ENCODE measurements at regions not wholly inside any gene's neighbourhood (a gene's known extent, or its start where the extent isn't known, plus 50 kb on each side); places are given as distances from the start of the nearest gene placed in this dataset.

GRCh38 chr1:217311766-217312165 is 319.1 kb downstream of the GPATCH2 start:
- no peak overlapping the region for H3K4me3 ChIP-seq (ENCODE audit: low read length in 2 of 2)
- no peaks in the 10 kb centered on the region for H3K36me3 ChIP-seq (ENCODE audit: control insufficient read depth in 2 of 2, insufficient read depth in 2 of 2, low read length in 2 of 2)
- H3K27ac ChIP-seq (ENCODE audit: low read length): no peak overlapping the region
- H3K9me3 ChIP-seq (ENCODE audit: control insufficient read depth in 2 of 2, low read length in 2 of 2): no peaks in the 10 kb centered on the region
- H3K4me1 ChIP-seq (ENCODE audit: control insufficient read depth, insufficient read depth, low read length): no peaks in the 10 kb centered on the region
- no peak overlapping the region for H3K9ac ChIP-seq (ENCODE audit: low read length in 2 of 2)
- H3K27me3 ChIP-seq (ENCODE audit: control insufficient read depth in 1 of 2, insufficient read depth in 2 of 2, low read length in 2 of 2): no peaks in the 10 kb centered on the region

DNA sequence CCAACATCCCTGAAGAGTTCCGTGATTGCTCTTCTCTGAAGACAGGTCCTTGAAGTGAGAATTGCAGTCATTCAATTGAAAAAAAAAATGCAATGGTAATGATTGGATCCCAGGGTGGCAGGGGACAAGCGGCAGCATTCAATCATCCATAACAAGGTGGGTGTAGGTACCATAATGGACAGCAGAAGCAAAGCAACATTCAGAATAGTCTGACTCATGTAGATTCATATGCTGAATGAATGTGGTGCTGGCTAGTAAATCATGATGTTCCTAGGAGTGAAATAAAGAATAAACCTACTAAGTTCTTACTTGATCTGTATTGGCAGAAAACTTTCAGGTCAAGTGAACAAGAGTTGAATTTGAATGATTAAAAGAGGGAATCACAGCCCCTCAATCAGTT is 319.6 kb downstream of the GPATCH2 start:
- Histone ChIP-seq H3K9ac (ENCODE audit: low read length in 2 of 2) (no peak overlapping the region), H3K36me3 (ENCODE audit: control insufficient read depth in 2 of 2, insufficient read depth in 2 of 2, low read length in 2 of 2) (no peaks in the 10 kb centered on the region), H3K4me3 (ENCODE audit: low read length in 2 of 2) (no peak overlapping the region), H3K9me3 (ENCODE audit: control insufficient read depth in 2 of 2, low read length in 2 of 2) (no peaks in the 10 kb centered on the region), H3K27me3 (ENCODE audit: control insufficient read depth in 1 of 2, insufficient read depth in 2 of 2, low read length in 2 of 2) (no peaks in the 10 kb centered on the region), H3K27ac (ENCODE audit: low read length) (no peak overlapping the region), H3K4me1 (ENCODE audit: control insufficient read depth, insufficient read depth, low read length) (no peaks in the 10 kb centered on the region)

GRCh38 chr1:217281332-217281731 is 349.6 kb downstream of the GPATCH2 start:
- Histone ChIP-seq H3K9ac (ENCODE audit: low read length in 2 of 2) (no peak overlapping the region), H3K36me3 (ENCODE audit: control insufficient read depth in 2 of 2, insufficient read depth in 2 of 2, low read length in 2 of 2) (no peaks in the 10 kb centered on the region), H3K27ac (ENCODE audit: low read length) (no peak overlapping the region), H3K4me1 (ENCODE audit: control insufficient read depth, insufficient read depth, low read length) (no peaks in the 10 kb centered on the region), H3K9me3 (ENCODE audit: control insufficient read depth in 2 of 2, low read length in 2 of 2) (no peaks in the 10 kb centered on the region), H3K27me3 (ENCODE audit: control insufficient read depth in 1 of 2, insufficient read depth in 2 of 2, low read length in 2 of 2) (no peaks in the 10 kb centered on the region), H3K4me3 (ENCODE audit: low read length in 2 of 2) (no peak overlapping the region)

DNA sequence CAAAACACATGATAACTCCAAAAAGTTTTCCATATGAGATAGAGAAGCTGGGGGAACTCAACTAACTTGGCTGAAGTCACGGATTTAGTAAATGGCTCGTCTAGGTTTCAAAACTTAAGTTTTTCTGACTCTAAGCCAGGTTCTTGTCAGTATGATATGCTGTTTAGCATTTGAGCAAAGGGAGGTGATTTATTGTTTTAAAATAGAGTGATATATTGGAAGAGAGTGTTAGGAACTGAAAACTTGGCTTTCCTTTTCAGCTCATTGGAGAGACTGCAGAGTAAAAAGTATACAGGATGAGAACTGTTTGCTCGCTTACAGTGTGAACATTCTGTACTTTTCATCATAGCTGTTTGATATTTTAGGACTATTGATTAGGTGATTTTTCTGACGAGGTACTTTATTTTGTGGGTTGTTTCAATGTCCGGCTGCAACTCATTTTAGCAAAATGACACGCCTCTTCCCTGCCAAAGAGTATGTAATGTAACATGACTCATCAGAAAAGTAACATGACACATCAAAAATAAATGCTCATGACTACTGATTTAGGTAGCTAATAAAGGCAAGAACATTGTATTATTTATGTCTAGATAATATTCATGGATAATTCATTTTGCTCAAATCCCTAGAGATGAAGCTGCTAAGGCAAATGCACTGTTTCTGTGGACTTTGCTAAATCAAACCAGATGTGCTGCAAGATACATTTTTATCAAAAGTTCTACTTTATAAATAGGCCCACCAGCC is 355.1 kb downstream of the GPATCH2 start:
- no peaks in the 10 kb centered on the region for H3K9me3 ChIP-seq (ENCODE audit: control insufficient read depth in 2 of 2, low read length in 2 of 2)
- H3K9ac ChIP-seq (ENCODE audit: low read length in 2 of 2): no peak overlapping the region
- no peaks in the 10 kb centered on the region for H3K4me1 ChIP-seq (ENCODE audit: control insufficient read depth, insufficient read depth, low read length)
- H3K4me3 ChIP-seq (ENCODE audit: low read length in 2 of 2): no peak overlapping the region
- no peak overlapping the region for H3K27ac ChIP-seq (ENCODE audit: low read length)
- H3K36me3 ChIP-seq (ENCODE audit: control insufficient read depth in 2 of 2, insufficient read depth in 2 of 2, low read length in 2 of 2): no peaks in the 10 kb centered on the region
- no peaks in the 10 kb centered on the region for H3K27me3 ChIP-seq (ENCODE audit: control insufficient read depth in 1 of 2, insufficient read depth in 2 of 2, low read length in 2 of 2)

DNA sequence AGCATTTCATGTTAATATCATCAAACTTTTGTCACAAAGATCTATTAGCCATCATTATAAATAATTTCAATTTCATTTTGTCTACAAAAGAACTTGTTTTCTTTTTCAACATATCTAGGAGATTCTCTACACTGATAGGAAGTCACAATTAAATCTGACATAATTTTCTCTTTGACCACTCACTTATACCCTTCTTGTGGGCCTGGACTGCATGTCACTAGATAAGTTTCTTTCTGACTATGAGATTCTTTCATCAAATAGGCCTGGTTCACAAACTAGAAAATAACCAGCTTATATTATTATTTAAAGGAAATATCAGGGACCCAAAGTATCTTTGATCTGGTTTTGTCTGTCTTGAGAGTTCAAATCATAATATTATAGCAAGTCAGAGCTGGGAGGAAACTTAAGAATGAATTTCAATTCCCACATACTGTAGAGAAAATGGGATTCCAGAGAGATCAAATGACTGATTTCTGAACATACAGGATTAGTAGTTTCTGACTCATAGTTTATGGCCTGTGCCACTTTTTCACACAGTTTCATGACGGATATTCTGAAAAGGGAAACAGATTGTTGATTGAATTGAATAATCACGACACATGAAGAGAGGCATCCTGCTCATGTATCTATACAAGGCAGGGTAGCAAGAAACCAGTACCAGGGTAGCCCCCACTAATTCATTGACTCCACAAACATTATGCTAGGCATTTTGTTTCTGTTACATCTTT is 355.8 kb downstream of the GPATCH2 start:
- Histone ChIP-seq H3K36me3 (ENCODE audit: control insufficient read depth in 2 of 2, insufficient read depth in 2 of 2, low read length in 2 of 2) (no peaks in the 10 kb centered on the region), H3K9ac (ENCODE audit: low read length in 2 of 2) (no peak overlapping the region), H3K4me1 (ENCODE audit: control insufficient read depth, insufficient read depth, low read length) (no peaks in the 10 kb centered on the region), H3K4me3 (ENCODE audit: low read length in 2 of 2) (no peak overlapping the region), H3K27me3 (ENCODE audit: control insufficient read depth in 1 of 2, insufficient read depth in 2 of 2, low read length in 2 of 2) (no peaks in the 10 kb centered on the region), H3K9me3 (ENCODE audit: control insufficient read depth in 2 of 2, low read length in 2 of 2) (no peaks in the 10 kb centered on the region), H3K27ac (ENCODE audit: low read length) (no peak overlapping the region)

DNA sequence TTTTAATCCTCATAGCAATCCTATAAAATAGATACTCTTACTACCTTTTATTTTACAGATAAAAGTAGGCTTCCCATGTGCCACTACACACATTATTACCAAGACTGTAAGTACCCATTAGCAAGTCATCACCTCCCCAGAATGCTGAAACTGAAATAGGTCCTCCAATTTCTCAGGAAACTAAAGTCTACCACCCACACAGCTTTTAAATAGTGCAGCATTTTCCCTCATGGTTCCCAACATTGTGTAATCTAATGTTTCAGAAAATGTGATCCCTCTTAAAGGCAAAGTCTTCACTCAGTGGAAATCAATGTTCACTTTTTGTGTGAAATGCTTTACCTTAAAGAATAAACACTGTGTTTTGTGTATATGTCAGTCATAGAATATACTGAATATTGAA is 356.5 kb downstream of the GPATCH2 start:
- H3K9ac ChIP-seq (ENCODE audit: low read length in 2 of 2): no peak overlapping the region
- no peak overlapping the region for H3K4me3 ChIP-seq (ENCODE audit: low read length in 2 of 2)
- H3K36me3 ChIP-seq (ENCODE audit: control insufficient read depth in 2 of 2, insufficient read depth in 2 of 2, low read length in 2 of 2): no peaks in the 10 kb centered on the region
- no peaks in the 10 kb centered on the region for H3K27me3 ChIP-seq (ENCODE audit: control insufficient read depth in 1 of 2, insufficient read depth in 2 of 2, low read length in 2 of 2)
- H3K27ac ChIP-seq (ENCODE audit: low read length): no peak overlapping the region
- H3K4me1 ChIP-seq (ENCODE audit: control insufficient read depth, insufficient read depth, low read length): no peaks in the 10 kb centered on the region
- H3K9me3 ChIP-seq (ENCODE audit: control insufficient read depth in 2 of 2, low read length in 2 of 2): no peaks in the 10 kb centered on the region

GRCh38 chr1:217273866-217274265 is 357.0 kb downstream of the GPATCH2 start:
- no peak overlapping the region for H3K4me3 ChIP-seq (ENCODE audit: low read length in 2 of 2)
- no peak overlapping the region for H3K27ac ChIP-seq (ENCODE audit: low read length)
- H3K9ac ChIP-seq (ENCODE audit: low read length in 2 of 2): no peak overlapping the region
- no peaks in the 10 kb centered on the region for H3K9me3 ChIP-seq (ENCODE audit: control insufficient read depth in 2 of 2, low read length in 2 of 2)
- H3K4me1 ChIP-seq (ENCODE audit: control insufficient read depth, insufficient read depth, low read length): no peaks in the 10 kb centered on the region
- no peaks in the 10 kb centered on the region for H3K36me3 ChIP-seq (ENCODE audit: control insufficient read depth in 2 of 2, insufficient read depth in 2 of 2, low read length in 2 of 2)
- no peaks in the 10 kb centered on the region for H3K27me3 ChIP-seq (ENCODE audit: control insufficient read depth in 1 of 2, insufficient read depth in 2 of 2, low read length in 2 of 2)

GRCh38 chr1:217272385-217272784 is 358.5 kb downstream of the GPATCH2 start:
- Histone ChIP-seq H3K9ac (ENCODE audit: low read length in 2 of 2) (no peak overlapping the region), H3K36me3 (ENCODE audit: control insufficient read depth in 2 of 2, insufficient read depth in 2 of 2, low read length in 2 of 2) (no peaks in the 10 kb centered on the region), H3K27me3 (ENCODE audit: control insufficient read depth in 1 of 2, insufficient read depth in 2 of 2, low read length in 2 of 2) (no peaks in the 10 kb centered on the region), H3K4me3 (ENCODE audit: low read length in 2 of 2) (no peak overlapping the region), H3K4me1 (ENCODE audit: control insufficient read depth, insufficient read depth, low read length) (no peaks in the 10 kb centered on the region), H3K9me3 (ENCODE audit: control insufficient read depth in 2 of 2, low read length in 2 of 2) (no peaks in the 10 kb centered on the region), H3K27ac (ENCODE audit: low read length) (no peak overlapping the region)

GRCh38 chr1:217270101-217270500 is 360.8 kb downstream of the GPATCH2 start:
- no peak overlapping the region for H3K9ac ChIP-seq (ENCODE audit: low read length in 2 of 2)
- no peaks in the 10 kb centered on the region for H3K4me1 ChIP-seq (ENCODE audit: control insufficient read depth, insufficient read depth, low read length)
- H3K36me3 ChIP-seq (ENCODE audit: control insufficient read depth in 2 of 2, insufficient read depth in 2 of 2, low read length in 2 of 2): no peaks in the 10 kb centered on the region
- H3K27ac ChIP-seq (ENCODE audit: low read length): no peak overlapping the region
- no peaks in the 10 kb centered on the region for H3K27me3 ChIP-seq (ENCODE audit: control insufficient read depth in 1 of 2, insufficient read depth in 2 of 2, low read length in 2 of 2)
- H3K4me3 ChIP-seq (ENCODE audit: low read length in 2 of 2): no peak overlapping the region
- H3K9me3 ChIP-seq (ENCODE audit: control insufficient read depth in 2 of 2, low read length in 2 of 2): no peaks in the 10 kb centered on the region

GRCh38 chr1:217268058-217268457 is 362.8 kb downstream of the GPATCH2 start:
- H3K9me3 ChIP-seq (ENCODE audit: control insufficient read depth in 2 of 2, low read length in 2 of 2): no peaks in the 10 kb centered on the region
- no peaks in the 10 kb centered on the region for H3K4me1 ChIP-seq (ENCODE audit: control insufficient read depth, insufficient read depth, low read length)
- no peaks in the 10 kb centered on the region for H3K27me3 ChIP-seq (ENCODE audit: control insufficient read depth in 1 of 2, insufficient read depth in 2 of 2, low read length in 2 of 2)
- H3K27ac ChIP-seq (ENCODE audit: low read length): no peak overlapping the region
- H3K4me3 ChIP-seq (ENCODE audit: low read length in 2 of 2): no peak overlapping the region
- H3K36me3 ChIP-seq (ENCODE audit: control insufficient read depth in 2 of 2, insufficient read depth in 2 of 2, low read length in 2 of 2): no peaks in the 10 kb centered on the region
- H3K9ac ChIP-seq (ENCODE audit: low read length in 2 of 2): no peak overlapping the region

- Histone ChIP-seq H3K4me1 (ENCODE audit: control insufficient read depth, insufficient read depth, low read length) (no peaks in the 10 kb centered on the region), H3K27ac (ENCODE audit: low read length) (no peak overlapping the region), H3K9me3 (ENCODE audit: control insufficient read depth in 2 of 2, low read length in 2 of 2) (no peaks in the 10 kb centered on the region), H3K27me3 (ENCODE audit: control insufficient read depth in 1 of 2, insufficient read depth in 2 of 2, low read length in 2 of 2) (no peaks in the 10 kb centered on the region), H3K4me3 (ENCODE audit: low read length in 2 of 2) (no peak overlapping the region), H3K36me3 (ENCODE audit: control insufficient read depth in 2 of 2, insufficient read depth in 2 of 2, low read length in 2 of 2) (no peaks in the 10 kb centered on the region), H3K9ac (ENCODE audit: low read length in 2 of 2) (no peak overlapping the region)
Observed at GRCh38 chr1:217261636-217262035, 369.3 kb downstream of the GPATCH2 start.
